Neuronal stem cell (in vitro differentiated cells): ENCODE measurements at regions not wholly inside any gene's neighbourhood (a gene's known extent, or its start where the extent isn't known, plus 50 kb on each side); places are given as distances from the start of the nearest gene placed in this dataset.

Source experiments
- DNase-seq: peaks from one replicate; pipeline ENCODE4 v3.0.0-alpha.2; 2013; ENCODE audit warnings: low spot score
- H2AFZ ChIP-seq: one replicate; pipeline ENCODE4 v1.6.1; 2013; ENCODE audit warnings: mild to moderate bottlenecking, low read length, inconsistent platforms
- H2AK5ac ChIP-seq: 2 replicates; pipeline ENCODE4 v1.6.1; 2013; ENCODE audit warnings: low read depth, mild to moderate bottlenecking, inconsistent platforms, low read length, moderate library complexity, mixed read lengths
- H2BK120ac ChIP-seq: 2 replicates; pipeline ENCODE4 v1.6.1; 2013; ENCODE audit warnings: low read depth, mild to moderate bottlenecking, inconsistent platforms, low read length, moderate library complexity, mixed read lengths
- H2BK12ac ChIP-seq: one replicate; pipeline ENCODE4 v1.6.1; 2013; ENCODE audit warnings: low read length, inconsistent platforms
- H2BK15ac ChIP-seq: 2 replicates; pipeline ENCODE4 v1.6.1; 2013; ENCODE audit warnings: mild to moderate bottlenecking, low read length, inconsistent platforms, mixed read lengths
- H2BK5ac ChIP-seq: one replicate; pipeline ENCODE4 v1.6.1; 2013; ENCODE audit warnings: inconsistent platforms, mild to moderate bottlenecking, low read length, moderate library complexity
- H3K14ac ChIP-seq: one replicate; pipeline ENCODE4 v1.6.1; 2013; ENCODE audit warnings: low read length, inconsistent platforms
- H3K18ac ChIP-seq: 2 replicates; pipeline ENCODE4 v1.6.1; 2013; ENCODE audit warnings: low read length, inconsistent platforms
- H3K23ac ChIP-seq: 2 replicates; pipeline ENCODE4 v1.6.1; 2013; ENCODE audit warnings: low read depth, mild to moderate bottlenecking, mixed read lengths, low read length, inconsistent platforms; ENCODE audit not compliant: poor library complexity
- H3K27ac ChIP-seq: replicated peaks from 3 replicates; pipeline ENCODE4 v1.5.1; 2013; ENCODE audit warnings: low read length, inconsistent platforms
- H3K27me3 ChIP-seq, 3 experiments: 2 replicates each; pipeline ENCODE4 v1.6.1; 2013; ENCODE audit warnings: low read length in 3 of 3, mild to moderate bottlenecking in 2 of 3, inconsistent platforms in 1 of 3, low read depth in 1 of 3, mixed read lengths in 1 of 3, moderate library complexity in 1 of 3; ENCODE audit not compliant: control insufficient read depth in 3 of 3, insufficient read depth in 3 of 3
- H3K36me3 ChIP-seq, 2 donors: replicated peaks in 1 of 2; 2 replicates each; pipeline ENCODE4 v1.6.1; 2013; ENCODE audit warnings: low read length in 2 of 2; ENCODE audit not compliant: control insufficient read depth in 2 of 2, insufficient read depth in 2 of 2
- H3K4ac ChIP-seq: 2 replicates; pipeline ENCODE4 v1.6.1; 2013; ENCODE audit warnings: inconsistent platforms, mild to moderate bottlenecking, low read length, moderate library complexity
- H3K4me1 ChIP-seq, 2 donors: 1 replicate in 1 of 2; 2 replicates in 1 of 2; pipeline ENCODE4 v1.6.1; 2013; ENCODE audit warnings: low read length in 2 of 2, low read depth in 1 of 2; ENCODE audit not compliant: control insufficient read depth in 2 of 2, insufficient read depth in 1 of 2
- H3K4me2 ChIP-seq: one replicate; pipeline ENCODE4 v1.6.1; 2013; ENCODE audit warnings: mild to moderate bottlenecking, low read length, inconsistent platforms; ENCODE audit not compliant: insufficient read depth, poor library complexity, severe bottlenecking
- H3K4me3 ChIP-seq, 2 donors: 2 replicates each; pipeline ENCODE4 v1.5.1; 2013; ENCODE audit warnings: low read length in 2 of 2, mild to moderate bottlenecking in 2 of 2, inconsistent platforms in 1 of 2, moderate library complexity in 1 of 2
- H3K79me1 ChIP-seq: one replicate; pipeline ENCODE4 v1.6.1; 2013; ENCODE audit warnings: low read depth, mild to moderate bottlenecking, inconsistent platforms, low read length, moderate library complexity
- H3K9ac ChIP-seq: one replicate; pipeline ENCODE4 v1.6.1; 2013; ENCODE audit warnings: mild to moderate bottlenecking, low read depth, low read length, inconsistent platforms; ENCODE audit not compliant: poor library complexity
- H3K9me3 ChIP-seq, 2 donors: replicated peaks in 1 of 2; 2 replicates each; pipeline versions ENCODE3 to v1.6.1; 2013; ENCODE audit warnings: low read length in 2 of 2, mild to moderate bottlenecking in 2 of 2, inconsistent platforms in 1 of 2, low read depth in 1 of 2, mixed read lengths in 1 of 2, moderate library complexity in 1 of 2; ENCODE audit not compliant: control insufficient read depth in 2 of 2, insufficient read depth in 1 of 2
- H4K8ac ChIP-seq: one replicate; pipeline ENCODE4 v1.6.1; 2013; ENCODE audit warnings: low read depth, mild to moderate bottlenecking, inconsistent platforms, low read length, moderate library complexity
- H4K91ac ChIP-seq: one replicate; pipeline ENCODE4 v1.6.1; 2013; ENCODE audit warnings: low read length, low read depth, mild to moderate bottlenecking, inconsistent platforms; ENCODE audit not compliant: poor library complexity
- WGBS, 2 donors: extraction: QIAGEN DNeasy Blood & Tissue Kit; methylation state at CpG; one replicate each; pipeline ENCODE4 v1.1.7; 2013; ENCODE audit warnings: missing lambda C conversion rate in 2 of 2, mixed read lengths in 1 of 2; ENCODE audit not compliant: insufficient read length in 2 of 2, insufficient replicate concordance in 1 of 2; ENCODE audit errors: extremely low coverage in 2 of 2; 5-methylcytosine and 5-hydroxymethylcytosine counted together

DNA sequence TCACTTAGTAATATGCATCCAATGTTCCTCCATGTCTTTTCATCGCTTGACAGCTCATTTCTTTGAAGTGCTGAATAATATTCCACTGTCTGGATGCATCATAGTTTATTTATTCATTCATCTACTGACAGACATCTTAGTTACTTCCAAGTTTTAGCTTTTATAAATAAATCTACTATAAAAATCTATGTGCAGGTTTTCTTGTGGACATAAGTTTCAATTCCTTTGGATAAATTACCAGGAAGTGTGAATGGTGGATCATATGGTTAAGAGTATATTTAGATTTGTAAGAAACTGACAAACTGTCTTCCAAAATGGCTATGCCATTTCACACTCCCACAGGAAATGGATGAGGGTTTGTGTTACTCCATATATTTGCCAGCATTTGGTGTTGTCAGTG lies 1392.9 kb upstream of the PABPC4L start:
- Histone ChIP-seq H3K4me3 (no peak overlapping the region), H2AFZ (peak overlapping the region; percentile 58), H3K36me3 (no peaks in the 10 kb centered on the region), H3K4ac (no peak overlapping the region), H4K91ac (no peak overlapping the region), H2AK5ac (no peak overlapping the region), H2BK12ac (no peak overlapping the region), H3K27me3 (no peaks in the 10 kb centered on the region), H3K27ac (no peak overlapping the region), H3K79me1 (no peaks in the 10 kb centered on the region), H3K4me1 (no peaks in the 10 kb centered on the region), H4K8ac (no peak overlapping the region), H2BK15ac (no peak overlapping the region), H3K14ac (no peak overlapping the region), H2BK120ac (no peak overlapping the region), H2BK5ac (no peak overlapping the region), H3K18ac (no peak overlapping the region), H3K23ac (no peak overlapping the region), H3K9ac (no peak overlapping the region), H3K9me3 (peaks cover 3 to 23% of the 10 kb centered on the region in 2 donors), H3K4me2 (no peak overlapping the region)
- no peak for DNase-seq
- WGBS, 2 donors, result no CpG with 5 or more reads among the region's 1 CpG

GRCh38 chr4:135575041-135575440 lies 1373.5 kb upstream of the PABPC4L start:
- no peak overlapping the region for H3K18ac ChIP-seq
- peaks cover 0 to 6% of the 10 kb centered on the region in 2 donors for H3K4me1 ChIP-seq
- H2BK120ac ChIP-seq, result no peak overlapping the region
- H3K14ac ChIP-seq, result no peak overlapping the region
- H3K9me3 ChIP-seq, result no peaks in the 10 kb centered on the region
- H3K4me2 ChIP-seq, result no peak overlapping the region
- H4K91ac ChIP-seq, result no peak overlapping the region
- H3K4me3 ChIP-seq, result no peak overlapping the region
- no peak overlapping the region for H4K8ac ChIP-seq
- H2BK12ac ChIP-seq, result no peak overlapping the region
- H2AK5ac ChIP-seq, result no peak overlapping the region
- H3K9ac ChIP-seq, result no peak overlapping the region
- WGBS, 2 donors, result no CpG with 5 or more reads among the region's 1 CpG
- H3K4ac ChIP-seq, result no peak overlapping the region
- no peaks in the 10 kb centered on the region for H3K79me1 ChIP-seq
- H3K36me3 ChIP-seq, result no peaks in the 10 kb centered on the region
- H2AFZ ChIP-seq, result no peak overlapping the region
- H2BK5ac ChIP-seq, result no peak overlapping the region
- no peak for DNase-seq
- no peak overlapping the region for H2BK15ac ChIP-seq
- no peak overlapping the region for H3K27ac ChIP-seq
- H3K27me3 ChIP-seq, result no peaks in the 10 kb centered on the region
- no peak overlapping the region for H3K23ac ChIP-seq

GRCh38 chr4:135573251-135573650 lies 1371.7 kb upstream of the PABPC4L start:
- Histone ChIP-seq H3K4me2 (no peak overlapping the region), H4K8ac (no peak overlapping the region), H2BK120ac (no peak overlapping the region), H3K9ac (no peak overlapping the region), H2AFZ (no peak overlapping the region), H4K91ac (no peak overlapping the region), H2BK5ac (no peak overlapping the region), H2AK5ac (no peak overlapping the region), H3K79me1 (no peaks in the 10 kb centered on the region), H2BK15ac (no peak overlapping the region), H3K27ac (no peak overlapping the region), H3K4ac (no peak overlapping the region), H3K18ac (no peak overlapping the region), H2BK12ac (no peak overlapping the region), H3K14ac (no peak overlapping the region), H3K27me3 (no peaks in the 10 kb centered on the region), H3K36me3 (no peaks in the 10 kb centered on the region), H3K9me3 (no peaks in the 10 kb centered on the region), H3K4me3 (no peak overlapping the region), H3K23ac (no peak overlapping the region), H3K4me1 (peaks cover 0 to 4% of the 10 kb centered on the region in 2 donors)
- DNase-seq, result no peak

DNA sequence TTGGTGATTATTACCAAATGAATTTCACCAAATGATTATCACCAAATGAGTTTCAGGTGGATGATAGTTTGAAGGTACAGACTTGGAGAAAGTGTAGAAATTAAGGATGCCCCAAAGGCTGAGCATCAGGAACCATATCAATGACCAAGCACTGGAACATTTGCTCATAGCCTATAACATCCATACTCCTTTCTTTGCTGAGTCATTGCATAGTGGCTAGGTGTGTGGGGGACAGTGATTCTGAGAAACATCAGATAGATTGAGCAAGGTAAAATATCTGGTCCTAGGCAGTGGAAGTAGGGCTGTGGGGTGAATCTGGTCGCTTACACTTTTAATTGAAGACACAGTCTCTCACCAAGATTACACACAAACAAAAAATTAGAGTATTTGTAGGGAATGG lies 1362.5 kb upstream of the PABPC4L start:
- H3K23ac ChIP-seq, result no peak overlapping the region
- no peak overlapping the region for H2BK15ac ChIP-seq
- no peak overlapping the region for H3K18ac ChIP-seq
- no peak overlapping the region for H3K4me2 ChIP-seq
- H3K14ac ChIP-seq, result no peak overlapping the region
- no peaks in the 10 kb centered on the region for H3K36me3 ChIP-seq
- H3K27me3 ChIP-seq, result no peaks in the 10 kb centered on the region
- no peak overlapping the region for H4K8ac ChIP-seq
- H2BK120ac ChIP-seq, result no peak overlapping the region
- H3K79me1 ChIP-seq, result no peaks in the 10 kb centered on the region
- WGBS, 2 donors, result no CpG with 5 or more reads among the region's 1 CpG
- H2BK5ac ChIP-seq, result no peak overlapping the region
- H2AFZ ChIP-seq, result no peak overlapping the region
- no peaks in the 10 kb centered on the region for H3K9me3 ChIP-seq
- H3K27ac ChIP-seq, result no peak overlapping the region
- H4K91ac ChIP-seq, result no peak overlapping the region
- no peak overlapping the region for H2AK5ac ChIP-seq
- no peak for DNase-seq
- no peak overlapping the region for H3K4me3 ChIP-seq
- no peaks in the 10 kb centered on the region for H3K4me1 ChIP-seq
- no peak overlapping the region for H3K4ac ChIP-seq
- H3K9ac ChIP-seq, result no peak overlapping the region
- no peak overlapping the region for H2BK12ac ChIP-seq
